ENCODE measurements at regions not wholly inside any gene's neighbourhood (a gene's known extent, or its start where the extent isn't known, plus 50 kb on each side); places are given as distances from the start of the nearest gene placed in this dataset.

DNA sequence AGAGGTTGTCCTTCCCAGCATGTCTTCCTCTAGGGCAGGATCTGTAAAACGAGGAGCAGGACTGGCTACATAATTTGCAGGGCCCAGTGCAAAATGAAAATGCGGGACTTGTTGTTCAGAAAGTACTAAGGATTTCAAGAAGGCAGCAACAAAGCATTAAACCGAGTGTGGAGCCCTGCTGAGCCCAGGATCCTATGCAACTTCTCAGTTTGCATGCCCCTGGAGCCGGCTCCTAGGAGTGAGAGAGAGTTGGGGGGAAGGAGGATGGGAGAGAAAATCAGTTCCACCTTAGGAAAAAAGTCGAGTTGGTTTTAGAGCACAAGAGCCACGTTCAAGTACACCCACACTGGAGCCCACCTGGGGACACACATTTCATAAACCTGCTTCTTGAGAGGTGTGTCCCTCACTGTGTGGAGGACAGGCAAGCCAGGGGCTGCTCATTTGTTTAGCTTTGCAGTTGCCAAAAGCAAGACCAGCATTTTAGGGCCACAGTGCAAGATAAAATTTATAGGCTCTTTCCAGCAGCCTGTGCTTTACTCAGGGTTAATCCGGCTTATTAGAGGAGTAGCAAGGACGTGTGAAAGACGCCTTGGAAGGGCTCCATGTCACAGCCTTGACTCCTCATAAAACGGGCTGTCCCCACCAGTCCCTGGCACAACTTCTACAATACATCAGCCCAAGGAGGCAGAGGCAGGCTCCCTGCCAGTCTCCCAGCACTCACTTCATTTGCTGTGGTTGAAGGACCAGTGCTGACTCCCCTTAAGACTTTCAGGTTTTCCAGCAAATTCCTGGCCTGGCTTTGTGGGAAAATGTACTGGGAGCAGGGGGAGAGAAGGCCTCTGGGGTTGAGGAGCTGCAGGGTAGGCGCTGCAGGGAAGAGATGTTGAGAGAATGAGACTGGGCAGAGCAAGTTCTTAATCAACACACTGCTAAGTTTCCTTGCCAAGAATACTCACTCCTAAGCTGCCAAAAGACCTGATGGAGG, 159.7 kb upstream of the SEMA6A start:
- Histone ChIP-seq H3K9me1 (replicated peaks; ENCODE audit: control insufficient read depth, extremely low read depth, insufficient read depth, low read length) (no peaks in the 10 kb centered on the region), H4K20me1 (replicated peaks; ENCODE audit: control insufficient read depth, extremely low read depth, insufficient read depth, low read length) (no peaks in the 10 kb centered on the region), H3K27ac (ENCODE audit: insufficient read depth, low read depth, low read length) (no peak overlapping the region), H3K9me3 (replicated peaks; ENCODE audit: control insufficient read depth, insufficient read depth, low read length) (no peaks in the 10 kb centered on the region), H3K4me1 (ENCODE audit: control insufficient read depth, extremely low read depth, insufficient read depth, low read length) (no peaks in the 10 kb centered on the region), H3K4me3 (replicated peaks in 1 of 3; ENCODE audit: insufficient read depth in 1 of 3, low read depth in 1 of 3, low read length in 3 of 3) (no peak overlapping the region), H3K27me3 (ENCODE audit: control insufficient read depth in 2 of 2, insufficient read depth in 2 of 2, low read length in 2 of 2) (no peaks in the 10 kb centered on the region), H3K79me2 (ENCODE audit: control insufficient read depth, insufficient read depth, low read length) (no peaks in the 10 kb centered on the region), H3K36me3 (ENCODE audit: control insufficient read depth in 2 of 2, extremely low read depth in 1 of 2, insufficient read depth in 2 of 2, low read length in 2 of 2) (no peaks in the 10 kb centered on the region), H2AFZ (ENCODE audit: low read depth, low read length) (no peak overlapping the region), H3K4me2 (ENCODE audit: insufficient read depth, low read length) (no peak overlapping the region), H3K9ac (replicated peaks; ENCODE audit: extremely low read depth, insufficient read depth, low read length) (no peak overlapping the region)
- ChIA-PET CTCF (no interaction called here), POLR2A (no interaction called here)
- intact Hi-C loops (cut with micrococcal nuclease): no loop called here
- TF ChIP-seq MYC (IDR thresholded peaks at IDR 0.05; ENCODE audit: low read depth, low read length) (no peak), JUN (IDR thresholded peaks at IDR 0.05; ENCODE audit: borderline replicate concordance, insufficient read depth, insufficient read length, low read depth) (no peak), POLR2A (IDR thresholded peaks at IDR 0.05; ENCODE audit: low read depth, low read length) (no peak), FOS (IDR thresholded peaks at IDR 0.05; ENCODE audit: borderline replicate concordance, insufficient read depth, low read length) (no peak), EZH2 (IDR thresholded peaks at IDR 0.05; ENCODE audit: borderline replicate concordance, low read depth, low read length, severe bottlenecking) (no peak), POLR2AphosphoS5 (IDR thresholded peaks at IDR 0.05; ENCODE audit: insufficient read depth, low read depth, low read length) (no peak)
- TF ChIP-seq, protein P1, sequence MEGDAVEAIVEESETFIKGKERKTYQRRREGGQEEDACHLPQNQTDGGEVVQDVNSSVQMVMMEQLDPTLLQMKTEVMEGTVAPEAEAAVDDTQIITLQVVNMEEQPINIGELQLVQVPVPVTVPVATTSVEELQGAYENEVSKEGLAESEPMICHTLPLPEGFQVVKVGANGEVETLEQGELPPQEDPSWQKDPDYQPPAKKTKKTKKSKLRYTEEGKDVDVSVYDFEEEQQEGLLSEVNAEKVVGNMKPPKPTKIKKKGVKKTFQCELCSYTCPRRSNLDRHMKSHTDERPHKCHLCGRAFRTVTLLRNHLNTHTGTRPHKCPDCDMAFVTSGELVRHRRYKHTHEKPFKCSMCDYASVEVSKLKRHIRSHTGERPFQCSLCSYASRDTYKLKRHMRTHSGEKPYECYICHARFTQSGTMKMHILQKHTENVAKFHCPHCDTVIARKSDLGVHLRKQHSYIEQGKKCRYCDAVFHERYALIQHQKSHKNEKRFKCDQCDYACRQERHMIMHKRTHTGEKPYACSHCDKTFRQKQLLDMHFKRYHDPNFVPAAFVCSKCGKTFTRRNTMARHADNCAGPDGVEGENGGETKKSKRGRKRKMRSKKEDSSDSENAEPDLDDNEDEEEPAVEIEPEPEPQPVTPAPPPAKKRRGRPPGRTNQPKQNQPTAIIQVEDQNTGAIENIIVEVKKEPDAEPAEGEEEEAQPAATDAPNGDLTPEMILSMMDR (IDR thresholded peaks at IDR 0.05; ENCODE audit: extremely low read depth in 1 of 2, insufficient read depth in 1 of 2, low read depth in 1 of 2, low read length in 2 of 2): no peak
- TF ChIP-seq, protein P2, sequence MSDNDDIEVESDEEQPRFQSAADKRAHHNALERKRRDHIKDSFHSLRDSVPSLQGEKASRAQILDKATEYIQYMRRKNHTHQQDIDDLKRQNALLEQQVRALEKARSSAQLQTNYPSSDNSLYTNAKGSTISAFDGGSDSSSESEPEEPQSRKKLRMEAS (IDR thresholded peaks at IDR 0.05; ENCODE audit: insufficient read depth, insufficient read length): no peak
- FAIRE-seq (no peak), DNase-seq (ENCODE audit: low read depth, low spot score) (no peak)
- BruUV-seq (replicated peaks): no TSS peak
- dilution Hi-C loops (cut with MboI; ENCODE audit: extremely low pct_ligation_motif_present, low sequenced_read_pairs): no loop called here
